Gastrocnemius medialis (tissue), 4 donors: ENCODE measurements at regions not wholly inside any gene's neighbourhood (a gene's known extent, or its start where the extent isn't known, plus 50 kb on each side); places are given as distances from the start of the nearest gene placed in this dataset.

Source experiments
- ATAC-seq, 2 donors: fragments of 150-250 bp; one replicate each; pipeline ENCODE4 v1.9.1; 2016
- DNase-seq, 2 donors: peaks; one replicate each; pipeline ENCODE4 v3.0.0-alpha.2; 2019
- H3K27ac ChIP-seq, 4 donors: fragments of 200-600 bp; sonication (generic); 1 replicate in 1 of 4; 2 replicates in 3 of 4; pipeline ENCODE4 v1.5.1; 2016 to 2018; ENCODE audit warnings: mild to moderate bottlenecking in 2 of 4, moderate library complexity in 1 of 4
- H3K27me3 ChIP-seq, 3 donors: fragments of 200-600 bp; sonication (generic) in 2 of 3; 1 replicate in 1 of 3; 2 replicates in 2 of 3; pipeline versions ENCODE4 v1.5.1 to v1.6.0; 2016 to 2019; ENCODE audit warnings: mild to moderate bottlenecking in 1 of 3, moderate library complexity in 1 of 3
- H3K36me3 ChIP-seq, 2 donors: fragments of 200-600 bp; sonication (generic) in 1 of 2; one replicate each; pipeline ENCODE4 v1.5.1; 2017 to 2018
- H3K4me1 ChIP-seq, 2 donors: fragments of 200-600 bp; sonication (generic) in 1 of 2; one replicate each; pipeline ENCODE4 v1.5.1; 2016 to 2017; ENCODE audit warnings: mild to moderate bottlenecking in 2 of 2
- H3K4me3 ChIP-seq, 4 donors: fragments of 200-600 bp; sonication (generic) in 3 of 4; 1 replicate in 1 of 4; 2 replicates in 3 of 4; pipeline ENCODE4 v1.5.1; 2016 to 2019; ENCODE audit warnings: mild to moderate bottlenecking in 2 of 4
- H3K9me3 ChIP-seq, 3 donors: fragments of 200-600 bp; sonication (generic) in 2 of 3; 1 replicate in 1 of 3; 2 replicates in 2 of 3; pipeline ENCODE4 v1.5.1; 2016 to 2019
- CTCF ChIP-seq, 5 experiments: fragments of 450-650 bp in 3 of 5; fragments of 200-600 bp in 2 of 5; sonication (generic) in 2 of 5; IDR thresholded peaks in 4 of 5; conservative IDR thresholded peaks in 1 of 5; 1 replicate in 4 of 5; 2 replicates in 1 of 5; pipeline ENCODE4 v1.5.1; 2016 to 2019; ENCODE audit warnings: antibody characterized with exemption in 5 of 5, mild to moderate bottlenecking in 3 of 5, moderate library complexity in 3 of 5
- POLR2A ChIP-seq, 2 donors: fragments of 450-650 bp; IDR thresholded peaks; one replicate each; pipeline ENCODE4 v1.6.1; 2017; ENCODE audit warnings: antibody characterized with exemption in 2 of 2, mild to moderate bottlenecking in 2 of 2, moderate library complexity in 2 of 2
- in situ Hi-C, 4 donors: fragments of 200-750 bp; cut with MboI; loops; one replicate each; pipeline versions ENCODE4 v1.15.0 to v1.8.0; 2017; ENCODE audit warnings: low sequenced_read_pairs in 4 of 4
- intact Hi-C: fragments of 100-400 bp; cut with DNase I; formaldehyde crosslinking; loops from one replicate; pipeline ENCODE4 v1.15.1; 2023; ENCODE audit warnings: low total_unique reads

DNA sequence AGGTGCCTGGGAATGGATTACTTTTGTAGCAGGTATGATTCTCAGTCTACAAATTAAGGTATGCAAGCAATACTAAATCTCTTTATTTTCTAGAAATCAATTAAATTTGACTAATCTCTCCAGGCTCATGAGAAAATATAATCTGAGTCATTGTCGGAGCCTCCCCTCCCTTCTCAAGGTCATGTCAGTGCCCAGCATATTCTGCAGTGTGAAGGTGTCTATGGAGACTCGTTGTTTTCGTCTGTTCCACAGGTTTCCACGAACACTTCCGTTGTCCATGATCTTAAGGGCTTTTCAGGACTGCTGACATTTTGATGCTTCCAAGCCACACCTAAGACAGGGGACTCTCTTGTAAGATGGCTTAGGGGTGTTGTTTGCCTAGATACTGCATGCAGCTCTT lies 56.6 kb upstream of the SCOC start:
- DNase-seq, result no peak

GRCh38 chr4:140315970-140316369 lies 57.5 kb upstream of the SCOC start:
- DNase-seq (no peak), ATAC-seq (no peak)
- Histone ChIP-seq H3K36me3 (no peaks in the 10 kb centered on the region), H3K9me3 (no peaks in the 10 kb centered on the region), H3K4me1 (peaks cover 3 to 6% of the 10 kb centered on the region in 2 donors), H3K27me3 (no peaks in the 10 kb centered on the region), H3K27ac (no peak overlapping the region), H3K4me3 (no peak overlapping the region)
- TF ChIP-seq CTCF (IDR thresholded peaks at IDR 0.05 in 4 of 5, conservative IDR thresholded peaks at IDR 0.05 in 1 of 5), result no peak
- no peak for TF ChIP-seq POLR2A (IDR thresholded peaks at IDR 0.05)
- in situ Hi-C loops (no loop called here), intact Hi-C loops (no loop called here)

More for the DNA sequence above, 56.6 kb upstream of the SCOC start:
- Histone ChIP-seq H3K27me3 (no peaks in the 10 kb centered on the region), H3K4me3 (no peak overlapping the region), H3K4me1 (peaks cover 3 to 6% of the 10 kb centered on the region in 2 donors), H3K27ac (no peak overlapping the region), H3K9me3 (no peaks in the 10 kb centered on the region), H3K36me3 (no peaks in the 10 kb centered on the region)
- no peak for ATAC-seq
- intact Hi-C loops, result no loop called here
- TF ChIP-seq CTCF (IDR thresholded peaks at IDR 0.05 in 4 of 5, conservative IDR thresholded peaks at IDR 0.05 in 1 of 5), result no peak
- in situ Hi-C loops, result no loop called here

DNA sequence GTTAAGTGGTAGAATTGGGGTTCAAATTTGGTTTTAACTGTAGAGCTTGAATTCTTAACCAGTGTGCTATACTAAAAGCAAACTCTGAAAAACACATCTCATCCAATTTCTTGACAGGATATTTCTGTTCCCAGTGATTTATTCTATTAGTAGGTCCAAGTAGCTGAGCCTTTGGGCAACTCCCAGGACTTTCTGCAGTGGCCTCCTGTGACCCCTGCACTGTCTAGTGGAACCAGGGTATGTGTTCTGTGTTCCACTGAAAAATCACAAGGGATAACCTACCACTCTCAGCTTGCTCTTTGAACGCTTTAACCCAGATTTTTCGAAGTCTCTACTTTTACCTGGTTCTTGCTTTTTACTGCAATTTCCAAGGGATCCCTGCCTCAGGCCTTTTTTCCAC lies 58.0 kb upstream of the SCOC start:
- in situ Hi-C loops, result no loop called here
- H3K27ac ChIP-seq, result no peak overlapping the region

GRCh38 chr4:140315019-140315418 lies 58.4 kb upstream of the SCOC start:
- Histone ChIP-seq H3K4me1 (peaks cover 5 to 6% of the 10 kb centered on the region in 2 donors), H3K4me3 (no peak overlapping the region), H3K27ac (no peak overlapping the region), H3K36me3 (no peaks in the 10 kb centered on the region), H3K9me3 (no peaks in the 10 kb centered on the region), H3K27me3 (no peaks in the 10 kb centered on the region)
- no peak for ATAC-seq
- no peak for TF ChIP-seq POLR2A (IDR thresholded peaks at IDR 0.05)
- TF ChIP-seq CTCF (IDR thresholded peaks at IDR 0.05 in 4 of 5, conservative IDR thresholded peaks at IDR 0.05 in 1 of 5), result no peak
- intact Hi-C loops (no loop called here), in situ Hi-C loops (no loop called here)
- DNase-seq, result no peak

More for the DNA sequence above, 58.0 kb upstream of the SCOC start:
- Histone ChIP-seq H3K36me3 (no peaks in the 10 kb centered on the region), H3K4me1 (peaks cover 3 to 6% of the 10 kb centered on the region in 2 donors), H3K27me3 (no peaks in the 10 kb centered on the region), H3K4me3 (no peak overlapping the region), H3K9me3 (no peaks in the 10 kb centered on the region)
- TF ChIP-seq CTCF (IDR thresholded peaks at IDR 0.05 in 4 of 5, conservative IDR thresholded peaks at IDR 0.05 in 1 of 5) (no peak), POLR2A (IDR thresholded peaks at IDR 0.05) (no peak)
- intact Hi-C loops, result no loop called here
- ATAC-seq (no peak), DNase-seq (no peak)

DNA sequence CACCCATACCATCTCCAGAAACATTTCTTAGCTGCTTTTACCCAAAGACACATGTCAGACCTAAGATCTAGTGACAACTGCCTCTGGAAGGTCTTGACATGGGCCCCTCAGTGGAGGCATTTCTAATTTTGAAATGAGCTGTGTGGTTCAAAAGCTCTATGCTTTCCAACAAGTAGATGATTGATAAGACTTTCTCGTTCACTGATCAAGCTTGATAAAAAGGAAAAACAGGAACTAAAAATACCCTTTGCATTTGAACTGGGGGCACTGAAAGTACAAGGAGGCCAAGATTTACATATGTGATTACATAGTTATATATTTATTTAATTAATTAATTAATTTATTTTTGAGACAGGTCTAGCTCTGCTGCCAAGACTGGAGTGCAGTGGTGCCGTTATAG lies 61.3 kb upstream of the SCOC start:
- Histone ChIP-seq H3K36me3 (no peaks in the 10 kb centered on the region), H3K4me3 (no peak overlapping the region), H3K27ac (no peak overlapping the region), H3K9me3 (no peaks in the 10 kb centered on the region), H3K4me1 (peaks cover 28% of the 10 kb centered on the region in 2 donors), H3K27me3 (no peaks in the 10 kb centered on the region)
- in situ Hi-C loops (no loop called here), intact Hi-C loops (no loop called here)
- TF ChIP-seq POLR2A (IDR thresholded peaks at IDR 0.05) (no peak), CTCF (IDR thresholded peaks at IDR 0.05 in 4 of 5, conservative IDR thresholded peaks at IDR 0.05 in 1 of 5) (no peak)
- ATAC-seq, result no peak
- DNase-seq, result no peak
